PC-3 (cell line): ENCODE measurements at regions not wholly inside any gene's neighbourhood (a gene's known extent, or its start where the extent isn't known, plus 50 kb on each side); places are given as distances from the start of the nearest gene placed in this dataset.

Experiments
- EZH2 ChIP-seq: fragments of 300-600 bp; sonication (generic); IDR thresholded peaks from one replicate; pipeline ENCODE4 v1.6.1; 2017; ENCODE audit warnings: antibody characterized with exemption, mild to moderate bottlenecking, low read length; ENCODE audit not compliant: unreplicated experiment
- EZH2phosphoT487 ChIP-seq: fragments of 300-600 bp; sonication (generic); IDR thresholded peaks from 2 replicates; pipeline ENCODE4 v1.6.1; 2018; ENCODE audit warnings: mild to moderate bottlenecking, antibody characterized with exemption, low read length, borderline replicate concordance
- TF ChIP-seq, protein P1 (sequence below): fragments of 300-600 bp; sonication (generic); conservative IDR thresholded peaks from 2 replicates; pipeline ENCODE4 v1.5.1; 2017; ENCODE audit warnings: antibody characterized with exemption, low read depth, mild to moderate bottlenecking, low read length

GRCh38 chr15:38991701-38992100 is 427.1 kb upstream of the RASGRP1 start:
- TF ChIP-seq, protein P1, sequence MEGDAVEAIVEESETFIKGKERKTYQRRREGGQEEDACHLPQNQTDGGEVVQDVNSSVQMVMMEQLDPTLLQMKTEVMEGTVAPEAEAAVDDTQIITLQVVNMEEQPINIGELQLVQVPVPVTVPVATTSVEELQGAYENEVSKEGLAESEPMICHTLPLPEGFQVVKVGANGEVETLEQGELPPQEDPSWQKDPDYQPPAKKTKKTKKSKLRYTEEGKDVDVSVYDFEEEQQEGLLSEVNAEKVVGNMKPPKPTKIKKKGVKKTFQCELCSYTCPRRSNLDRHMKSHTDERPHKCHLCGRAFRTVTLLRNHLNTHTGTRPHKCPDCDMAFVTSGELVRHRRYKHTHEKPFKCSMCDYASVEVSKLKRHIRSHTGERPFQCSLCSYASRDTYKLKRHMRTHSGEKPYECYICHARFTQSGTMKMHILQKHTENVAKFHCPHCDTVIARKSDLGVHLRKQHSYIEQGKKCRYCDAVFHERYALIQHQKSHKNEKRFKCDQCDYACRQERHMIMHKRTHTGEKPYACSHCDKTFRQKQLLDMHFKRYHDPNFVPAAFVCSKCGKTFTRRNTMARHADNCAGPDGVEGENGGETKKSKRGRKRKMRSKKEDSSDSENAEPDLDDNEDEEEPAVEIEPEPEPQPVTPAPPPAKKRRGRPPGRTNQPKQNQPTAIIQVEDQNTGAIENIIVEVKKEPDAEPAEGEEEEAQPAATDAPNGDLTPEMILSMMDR = no peak
- TF ChIP-seq EZH2 (no peak), EZH2phosphoT487 (no peak)
